Colonic mucosa (tissue), 4 donors: ENCODE measurements at regions not wholly inside any gene's neighbourhood (a gene's known extent, or its start where the extent isn't known, plus 50 kb on each side); places are given as distances from the start of the nearest gene placed in this dataset.
"Not testable (repeated sequence)": the region's sequence is repeated elsewhere in the genome, so short reads cannot be mapped to it uniquely, and the experiment has no call there.

Source experiments
- DNase-seq: peaks from one replicate; pipeline ENCODE4 v3.0.0-alpha.2; 2020
- H3K27ac ChIP-seq: fragments of 200-600 bp; one replicate; pipeline ENCODE4 v1.8.0; 2021
- H3K27me3 ChIP-seq: fragments of 200-600 bp; one replicate; pipeline ENCODE4 v1.8.0; 2021
- H3K36me3 ChIP-seq: fragments of 200-600 bp; one replicate; pipeline ENCODE4 v1.8.0; 2021
- H3K4me1 ChIP-seq: fragments of 200-600 bp; one replicate; pipeline ENCODE4 v1.8.0; 2021; ENCODE audit warnings: mild to moderate bottlenecking
- H3K4me3 ChIP-seq: fragments of 200-600 bp; one replicate; pipeline ENCODE4 v1.8.0; 2021
- H3K9ac ChIP-seq, 2 donors: one replicate each; pipeline ENCODE4 v1.7.0; 2013; ENCODE audit warnings: control low read depth in 2 of 2, low read depth in 2 of 2, low read length in 2 of 2
- H3K9me3 ChIP-seq: fragments of 200-600 bp; one replicate; pipeline ENCODE4 v1.8.0; 2021
- intact Hi-C: fragments of 100-400 bp; cut with DNase I; formaldehyde crosslinking; loops from one replicate; pipeline ENCODE4 v1.14.1; 2022
- TF ChIP-seq, protein P1 (sequence below): fragments of 200-600 bp; IDR thresholded peaks from one replicate; pipeline ENCODE4 v1.8.0; 2022; ENCODE audit warnings: antibody characterized with exemption, mild to moderate bottlenecking
- donor health status: healthy.
- donor health status: DM: no; HTN: no; CAD: no.
- donor health status: DM: no; HTN: no; CAD: no.

DNA sequence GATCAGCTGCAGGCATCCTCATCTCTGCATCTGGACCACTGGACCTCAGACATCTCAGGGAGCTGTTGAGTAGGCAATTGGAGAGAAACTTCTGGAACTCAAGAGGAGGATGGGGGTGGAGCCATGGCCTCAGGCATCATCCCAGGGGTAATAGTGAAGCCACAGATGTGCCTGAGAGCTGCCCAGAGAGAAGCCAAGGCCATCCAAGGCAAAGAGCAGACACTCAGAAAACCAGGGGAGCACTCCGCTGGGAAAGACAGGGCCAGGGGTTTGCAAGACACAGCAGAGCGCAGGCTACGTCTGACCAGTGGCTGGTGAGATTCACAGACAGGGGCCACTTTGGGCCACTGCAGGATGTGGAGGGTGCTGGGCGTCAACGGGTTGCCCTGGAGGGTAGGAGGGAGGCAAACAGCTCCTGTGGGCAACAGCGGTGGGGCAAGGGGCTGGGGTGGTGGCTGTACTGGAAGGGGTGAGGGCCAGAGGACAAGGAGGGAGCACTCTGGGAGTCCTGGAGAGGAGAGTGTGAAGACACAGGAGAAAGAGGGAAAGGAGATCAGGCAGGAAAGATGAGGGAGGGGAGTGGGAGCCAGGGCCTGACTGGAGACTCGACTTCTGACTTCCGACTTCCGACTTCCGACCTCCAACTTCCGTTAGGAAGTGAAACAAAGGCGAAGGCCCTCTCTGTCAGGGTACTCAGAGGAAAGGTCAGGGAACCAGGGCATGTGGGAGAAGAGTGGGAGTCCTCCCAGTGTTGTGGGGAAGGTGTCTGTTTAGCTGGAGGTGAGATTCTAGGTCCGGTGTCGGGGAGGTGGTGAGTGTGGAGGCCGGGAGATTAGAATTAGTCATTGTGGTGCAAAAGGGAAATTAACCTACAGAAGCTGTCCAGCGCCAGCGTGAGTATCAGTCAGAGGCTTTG, 69.7 kb upstream of the ANTXRL start:
- peak; percentile 12 for DNase-seq
- Histone ChIP-seq H3K36me3 (no peaks in the 10 kb centered on the region), H3K27ac (no peak overlapping the region)

DNA sequence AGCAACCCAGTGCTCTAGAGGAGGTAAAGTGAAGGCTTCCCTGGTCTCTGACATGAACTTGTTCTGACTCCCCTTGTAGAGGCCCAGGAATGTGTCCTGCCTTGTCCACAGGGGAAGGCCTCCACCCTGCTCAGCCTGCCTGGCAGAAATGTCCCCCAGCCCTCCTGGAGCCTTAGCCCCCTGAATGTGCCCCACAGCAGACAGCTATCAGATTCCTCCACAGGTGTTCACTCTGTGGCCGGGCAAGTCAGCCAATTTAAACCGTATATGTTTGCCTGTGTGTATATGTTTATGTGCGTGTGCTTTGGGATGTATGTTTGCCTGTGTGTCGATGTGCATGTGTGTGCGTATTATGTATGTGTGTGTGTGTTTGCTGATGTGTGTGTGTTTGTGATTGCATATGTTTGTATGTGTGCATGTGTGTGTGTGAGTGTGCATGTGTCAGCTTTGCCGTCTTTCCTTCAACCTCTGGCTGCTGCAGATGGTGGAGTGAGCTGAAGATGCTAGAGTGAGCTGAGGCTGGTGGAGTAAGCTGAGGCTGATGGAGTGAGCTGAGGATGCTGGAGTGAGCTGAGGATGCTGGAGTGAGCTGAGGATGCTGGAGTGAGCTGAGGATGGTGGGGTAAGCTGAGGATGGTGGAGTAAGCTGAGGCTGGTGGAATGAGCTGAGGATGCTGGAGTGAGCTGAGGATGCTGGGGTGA, 68.9 kb upstream of the ANTXRL start:
- H3K9ac ChIP-seq, result no peak overlapping the region

More for the DNA sequence above, 69.7 kb upstream of the ANTXRL start:
- TF ChIP-seq, protein P1, sequence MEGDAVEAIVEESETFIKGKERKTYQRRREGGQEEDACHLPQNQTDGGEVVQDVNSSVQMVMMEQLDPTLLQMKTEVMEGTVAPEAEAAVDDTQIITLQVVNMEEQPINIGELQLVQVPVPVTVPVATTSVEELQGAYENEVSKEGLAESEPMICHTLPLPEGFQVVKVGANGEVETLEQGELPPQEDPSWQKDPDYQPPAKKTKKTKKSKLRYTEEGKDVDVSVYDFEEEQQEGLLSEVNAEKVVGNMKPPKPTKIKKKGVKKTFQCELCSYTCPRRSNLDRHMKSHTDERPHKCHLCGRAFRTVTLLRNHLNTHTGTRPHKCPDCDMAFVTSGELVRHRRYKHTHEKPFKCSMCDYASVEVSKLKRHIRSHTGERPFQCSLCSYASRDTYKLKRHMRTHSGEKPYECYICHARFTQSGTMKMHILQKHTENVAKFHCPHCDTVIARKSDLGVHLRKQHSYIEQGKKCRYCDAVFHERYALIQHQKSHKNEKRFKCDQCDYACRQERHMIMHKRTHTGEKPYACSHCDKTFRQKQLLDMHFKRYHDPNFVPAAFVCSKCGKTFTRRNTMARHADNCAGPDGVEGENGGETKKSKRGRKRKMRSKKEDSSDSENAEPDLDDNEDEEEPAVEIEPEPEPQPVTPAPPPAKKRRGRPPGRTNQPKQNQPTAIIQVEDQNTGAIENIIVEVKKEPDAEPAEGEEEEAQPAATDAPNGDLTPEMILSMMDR, result no peak
- intact Hi-C loops, result no loop called here
- Histone ChIP-seq H3K27me3 (no peaks in the 10 kb centered on the region), H3K9ac (no peak overlapping the region), H3K4me1 (no peaks in the 10 kb centered on the region), H3K9me3 (no peaks in the 10 kb centered on the region), H3K4me3 (no peak overlapping the region)

DNA sequence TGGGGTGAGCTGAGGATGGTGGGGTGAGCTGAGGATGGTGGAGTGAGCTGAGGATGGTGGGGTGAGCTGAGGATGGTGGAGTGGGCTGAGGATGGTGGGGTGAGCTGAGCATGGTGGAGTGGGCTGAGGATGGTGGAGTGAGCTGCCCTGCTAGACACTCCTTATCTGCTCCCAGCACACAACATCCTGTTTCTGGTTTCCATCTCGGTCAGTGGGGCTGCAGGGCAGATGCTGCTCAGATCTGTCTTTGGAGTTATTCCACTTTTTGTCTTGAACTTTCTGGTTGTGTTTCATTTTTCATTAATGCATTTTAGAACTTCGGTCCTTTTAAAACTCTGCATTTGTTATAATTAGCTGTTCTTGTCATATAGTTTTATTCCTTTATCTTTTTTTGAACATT, 67.9 kb upstream of the ANTXRL start:
- no peaks in the 10 kb centered on the region for H3K9me3 ChIP-seq
- H3K4me3 ChIP-seq, result no peak overlapping the region
- H3K4me1 ChIP-seq, result no peaks in the 10 kb centered on the region
- H3K9ac ChIP-seq, result no peak overlapping the region
- no peaks in the 10 kb centered on the region for H3K36me3 ChIP-seq
- intact Hi-C loops, result no loop called here
- peak; percentile 11 for DNase-seq
- TF ChIP-seq, protein P1, result no peak
- H3K27me3 ChIP-seq, result no peaks in the 10 kb centered on the region
- H3K27ac ChIP-seq, result no peak overlapping the region

More for the DNA sequence above, 68.9 kb upstream of the ANTXRL start:
- intact Hi-C loops, result no loop called here
- no peaks in the 10 kb centered on the region for H3K4me1 ChIP-seq
- H3K9me3 ChIP-seq, result no peaks in the 10 kb centered on the region
- no peaks in the 10 kb centered on the region for H3K27me3 ChIP-seq
- DNase-seq, result peak; percentile 11
- H3K4me3 ChIP-seq, result no peak overlapping the region
- TF ChIP-seq, protein P1, result no peak
- no peak overlapping the region for H3K27ac ChIP-seq
- H3K36me3 ChIP-seq, result no peaks in the 10 kb centered on the region

DNA sequence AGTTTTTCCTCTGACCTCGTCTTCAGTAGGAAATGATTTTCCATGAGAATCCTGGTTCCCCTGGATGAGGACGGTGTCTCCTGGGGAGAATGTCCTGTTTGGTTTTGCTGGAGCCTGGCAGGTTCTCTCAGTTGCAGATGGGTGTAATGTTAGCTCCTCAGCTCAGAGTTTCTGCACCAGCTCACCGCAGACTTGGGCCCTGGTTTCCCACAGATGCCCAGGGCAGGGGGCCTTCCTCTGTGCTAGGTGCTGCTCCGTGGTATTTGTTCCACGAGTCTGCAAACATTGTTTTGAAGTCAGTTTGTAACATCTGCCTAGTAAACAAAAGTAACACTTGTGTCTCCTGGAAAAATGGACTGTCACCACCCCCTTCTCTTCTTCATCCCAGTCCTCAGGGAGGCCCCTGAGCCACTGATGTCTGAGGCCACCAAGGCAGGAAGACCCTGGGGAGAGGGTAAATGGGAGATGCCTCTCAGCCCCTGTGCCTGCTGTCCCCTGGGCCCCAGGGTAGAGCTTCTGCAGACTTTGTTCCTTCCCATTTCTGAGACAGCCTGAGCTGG, 67.3 kb upstream of the ANTXRL start:
- H3K9ac ChIP-seq, H3K36me3 ChIP-seq, intact Hi-C loops, H3K27ac ChIP-seq, H3K4me1 ChIP-seq, DNase-seq, H3K27me3 ChIP-seq, H3K4me3 ChIP-seq, H3K9me3 ChIP-seq: not testable (repeated sequence)

DNA sequence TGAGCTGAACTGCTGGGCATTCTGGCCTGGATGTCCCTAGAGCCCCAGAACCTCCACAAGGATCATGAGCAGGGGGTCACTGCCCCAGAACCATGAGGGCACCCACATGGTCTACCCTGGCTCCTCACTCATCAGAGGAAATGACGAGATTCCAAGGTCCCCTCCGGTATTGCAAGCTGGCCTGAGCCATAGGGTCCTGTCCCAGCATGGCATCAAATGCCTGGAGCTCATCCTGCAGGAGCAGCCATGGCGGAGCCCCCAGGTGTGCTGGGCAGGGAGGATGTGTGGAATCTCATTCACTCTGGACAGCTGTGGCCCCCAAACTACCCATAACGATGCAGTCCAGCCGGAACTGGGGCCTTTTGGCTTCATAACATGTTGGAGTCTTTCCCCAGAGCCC, 66.6 kb upstream of the ANTXRL start:
- H3K9ac ChIP-seq, result no peak overlapping the region
- TF ChIP-seq, protein P1, result no peak
- intact Hi-C loops, result no loop called here
- no peak overlapping the region for H3K4me3 ChIP-seq
- no peak overlapping the region for H3K27ac ChIP-seq
- H3K4me1 ChIP-seq, result no peaks in the 10 kb centered on the region
- no peak for DNase-seq
- H3K36me3 ChIP-seq, result no peaks in the 10 kb centered on the region
- no peaks in the 10 kb centered on the region for H3K9me3 ChIP-seq
- H3K27me3 ChIP-seq, result no peaks in the 10 kb centered on the region
